Uterus (tissue), 2 donors: ENCODE measurements at regions not wholly inside any gene's neighbourhood (a gene's known extent, or its start where the extent isn't known, plus 50 kb on each side); places are given as distances from the start of the nearest gene placed in this dataset.

Experiments
- POLR2A ChIP-seq, 2 donors: fragments of 450-650 bp; IDR thresholded peaks; one replicate each; pipeline ENCODE4 v1.6.1; 2016; ENCODE audit warnings: antibody characterized with exemption in 2 of 2, mild to moderate bottlenecking in 1 of 2, moderate library complexity in 1 of 2
- TF ChIP-seq, protein P1 (sequence below), 4 experiments: fragments of 200-600 bp in 2 of 4; fragments of 450-650 bp in 2 of 4; sonication (generic) in 2 of 4; IDR thresholded peaks; one replicate each; pipeline ENCODE4 v1.5.1; 2016 to 2019; ENCODE audit warnings: antibody characterized with exemption in 4 of 4, mild to moderate bottlenecking in 2 of 4, moderate library complexity in 1 of 4

- TF ChIP-seq, protein P1, sequence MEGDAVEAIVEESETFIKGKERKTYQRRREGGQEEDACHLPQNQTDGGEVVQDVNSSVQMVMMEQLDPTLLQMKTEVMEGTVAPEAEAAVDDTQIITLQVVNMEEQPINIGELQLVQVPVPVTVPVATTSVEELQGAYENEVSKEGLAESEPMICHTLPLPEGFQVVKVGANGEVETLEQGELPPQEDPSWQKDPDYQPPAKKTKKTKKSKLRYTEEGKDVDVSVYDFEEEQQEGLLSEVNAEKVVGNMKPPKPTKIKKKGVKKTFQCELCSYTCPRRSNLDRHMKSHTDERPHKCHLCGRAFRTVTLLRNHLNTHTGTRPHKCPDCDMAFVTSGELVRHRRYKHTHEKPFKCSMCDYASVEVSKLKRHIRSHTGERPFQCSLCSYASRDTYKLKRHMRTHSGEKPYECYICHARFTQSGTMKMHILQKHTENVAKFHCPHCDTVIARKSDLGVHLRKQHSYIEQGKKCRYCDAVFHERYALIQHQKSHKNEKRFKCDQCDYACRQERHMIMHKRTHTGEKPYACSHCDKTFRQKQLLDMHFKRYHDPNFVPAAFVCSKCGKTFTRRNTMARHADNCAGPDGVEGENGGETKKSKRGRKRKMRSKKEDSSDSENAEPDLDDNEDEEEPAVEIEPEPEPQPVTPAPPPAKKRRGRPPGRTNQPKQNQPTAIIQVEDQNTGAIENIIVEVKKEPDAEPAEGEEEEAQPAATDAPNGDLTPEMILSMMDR (IDR thresholded peaks at IDR 0.05): no peak
- no peak for TF ChIP-seq POLR2A (IDR thresholded peaks at IDR 0.05)
Observed at GRCh38 chr16:50938932-50939331, 197.0 kb downstream of the CYLD start.
